T-helper 1 cell treated with Interleukin-12 subunit alpha and Interleukin-12 subunit beta and Interleukin-4 antibody, amounts not matched to agents 30 μg/mL and 1 μg/mL, for 36 hours (primary cell): ENCODE measurements at regions not wholly inside any gene's neighbourhood (a gene's known extent, or its start where the extent isn't known, plus 50 kb on each side); places are given as distances from the start of the nearest gene placed in this dataset.

ENCODE experiments used
- H3K27ac Mint-ChIP-seq: one replicate; pipeline ENCODE4 v1.8.0; 2021; ENCODE audit warnings: mild to moderate bottlenecking, mixed read lengths
- H3K27me3 Mint-ChIP-seq: one replicate; pipeline ENCODE4 v1.8.0; 2021; ENCODE audit warnings: low read depth, mixed read lengths
- H3K36me3 Mint-ChIP-seq: one replicate; pipeline ENCODE4 v1.8.0; 2021; ENCODE audit warnings: low read depth, mixed read lengths
- H3K4me1 Mint-ChIP-seq: one replicate; pipeline ENCODE4 v1.8.0; 2021; ENCODE audit warnings: low read depth, mixed read lengths
- H3K4me3 Mint-ChIP-seq: one replicate; pipeline ENCODE4 v1.8.0; 2021; ENCODE audit warnings: mild to moderate bottlenecking, moderate library complexity, mixed read lengths
- H3K9me3 Mint-ChIP-seq: one replicate; pipeline ENCODE4 v1.8.0; 2021; ENCODE audit warnings: mixed read lengths

- no peak overlapping the region for H3K4me3 Mint-ChIP-seq
- peaks cover 7% of the 10 kb centered on the region for H3K36me3 Mint-ChIP-seq
- H3K27me3 Mint-ChIP-seq = no peaks in the 10 kb centered on the region
- no peaks in the 10 kb centered on the region for H3K9me3 Mint-ChIP-seq
- no peak overlapping the region for H3K27ac Mint-ChIP-seq
- peaks cover 20% of the 10 kb centered on the region for H3K4me1 Mint-ChIP-seq
Observed at GRCh38 chr14:100405760-100406455, 82.8 kb downstream of the SLC25A47 start.

- H3K27me3 Mint-ChIP-seq = no peaks in the 10 kb centered on the region
- peaks cover 20% of the 10 kb centered on the region for H3K4me1 Mint-ChIP-seq
- peak overlapping the region; percentile 77 for H3K27ac Mint-ChIP-seq
- H3K36me3 Mint-ChIP-seq = peaks cover 5% of the 10 kb centered on the region
- no peaks in the 10 kb centered on the region for H3K9me3 Mint-ChIP-seq
- H3K4me3 Mint-ChIP-seq = peak overlapping the region; percentile 38
Observed at GRCh38 chr14:100406505-100407131, 83.5 kb downstream of the SLC25A47 start.

- peaks cover 5% of the 10 kb centered on the region for H3K36me3 Mint-ChIP-seq
- no peaks in the 10 kb centered on the region for H3K9me3 Mint-ChIP-seq
- H3K27ac Mint-ChIP-seq = no peak overlapping the region
- H3K4me1 Mint-ChIP-seq = peaks cover 20% of the 10 kb centered on the region
- H3K4me3 Mint-ChIP-seq = no peak overlapping the region
- no peaks in the 10 kb centered on the region for H3K27me3 Mint-ChIP-seq
Observed at GRCh38 chr14:100407376-100408102, 84.4 kb downstream of the SLC25A47 start.

GRCh38 chr14:100408350-100409002 is 85.3 kb downstream of the SLC25A47 start:
- Mint-ChIP-seq H3K4me3 (no peak overlapping the region), H3K4me1 (peaks cover 20% of the 10 kb centered on the region), H3K27me3 (no peaks in the 10 kb centered on the region), H3K9me3 (no peaks in the 10 kb centered on the region), H3K27ac (no peak overlapping the region), H3K36me3 (peaks cover 5% of the 10 kb centered on the region)

GRCh38 chr14:100409003-100409360 is 85.8 kb downstream of the SLC25A47 start:
- H3K4me3 Mint-ChIP-seq = no peak overlapping the region
- H3K9me3 Mint-ChIP-seq = no peaks in the 10 kb centered on the region
- peaks cover 5% of the 10 kb centered on the region for H3K36me3 Mint-ChIP-seq
- H3K27ac Mint-ChIP-seq = no peak overlapping the region
- no peaks in the 10 kb centered on the region for H3K27me3 Mint-ChIP-seq
- H3K4me1 Mint-ChIP-seq = peaks cover 20% of the 10 kb centered on the region

GRCh38 chr14:100409651-100410050 is 86.5 kb downstream of the SLC25A47 start:
- no peak overlapping the region for H3K4me3 Mint-ChIP-seq
- H3K9me3 Mint-ChIP-seq = no peaks in the 10 kb centered on the region
- H3K36me3 Mint-ChIP-seq = peaks cover 4% of the 10 kb centered on the region
- H3K4me1 Mint-ChIP-seq = peaks cover 18% of the 10 kb centered on the region
- H3K27me3 Mint-ChIP-seq = no peaks in the 10 kb centered on the region
- no peak overlapping the region for H3K27ac Mint-ChIP-seq

GRCh38 chr14:100410056-100410565 is 87.0 kb downstream of the SLC25A47 start:
- H3K27me3 Mint-ChIP-seq = no peaks in the 10 kb centered on the region
- no peaks in the 10 kb centered on the region for H3K9me3 Mint-ChIP-seq
- H3K36me3 Mint-ChIP-seq = peaks cover 2% of the 10 kb centered on the region
- no peak overlapping the region for H3K27ac Mint-ChIP-seq
- H3K4me3 Mint-ChIP-seq = no peak overlapping the region
- H3K4me1 Mint-ChIP-seq = peaks cover 15% of the 10 kb centered on the region

GRCh38 chr14:100413699-100414098 is 90.6 kb downstream of the SLC25A47 start:
- H3K9me3 Mint-ChIP-seq = no peaks in the 10 kb centered on the region
- H3K27me3 Mint-ChIP-seq = no peaks in the 10 kb centered on the region
- H3K27ac Mint-ChIP-seq = no peak overlapping the region
- H3K4me3 Mint-ChIP-seq = no peak overlapping the region
- no peaks in the 10 kb centered on the region for H3K36me3 Mint-ChIP-seq
- no peaks in the 10 kb centered on the region for H3K4me1 Mint-ChIP-seq

GRCh38 chr14:100415226-100415625 is 92.1 kb downstream of the SLC25A47 start:
- no peak overlapping the region for H3K4me3 Mint-ChIP-seq
- no peaks in the 10 kb centered on the region for H3K9me3 Mint-ChIP-seq
- H3K4me1 Mint-ChIP-seq = no peaks in the 10 kb centered on the region
- no peak overlapping the region for H3K27ac Mint-ChIP-seq
- H3K36me3 Mint-ChIP-seq = no peaks in the 10 kb centered on the region
- no peaks in the 10 kb centered on the region for H3K27me3 Mint-ChIP-seq

GRCh38 chr14:100416081-100416680 is 93.0 kb downstream of the SLC25A47 start:
- Mint-ChIP-seq H3K4me3 (no peak overlapping the region), H3K9me3 (no peaks in the 10 kb centered on the region)

GRCh38 chr14:100416921-100417860 is 94.1 kb downstream of the SLC25A47 start:
- H3K4me3 Mint-ChIP-seq = no peak overlapping the region
- H3K27ac Mint-ChIP-seq = no peak overlapping the region
- no peaks in the 10 kb centered on the region for H3K9me3 Mint-ChIP-seq
- peaks cover 2% of the 10 kb centered on the region for H3K4me1 Mint-ChIP-seq
- no peaks in the 10 kb centered on the region for H3K27me3 Mint-ChIP-seq
- H3K36me3 Mint-ChIP-seq = no peaks in the 10 kb centered on the region

More at GRCh38 chr14:100416081-100416680, 93.0 kb downstream of the SLC25A47 start:
- no peaks in the 10 kb centered on the region for H3K4me1 Mint-ChIP-seq
- H3K27ac Mint-ChIP-seq = peak overlapping the region; percentile 46
- no peaks in the 10 kb centered on the region for H3K27me3 Mint-ChIP-seq
- no peaks in the 10 kb centered on the region for H3K36me3 Mint-ChIP-seq

GRCh38 chr14:100419856-100420255 is 96.7 kb downstream of the SLC25A47 start:
- Mint-ChIP-seq H3K27me3 (no peaks in the 10 kb centered on the region), H3K36me3 (no peaks in the 10 kb centered on the region), H3K9me3 (no peaks in the 10 kb centered on the region), H3K4me3 (no peak overlapping the region), H3K4me1 (peaks cover 4% of the 10 kb centered on the region), H3K27ac (no peak overlapping the region)

- Mint-ChIP-seq H3K4me1 (peaks cover 8% of the 10 kb centered on the region), H3K36me3 (no peaks in the 10 kb centered on the region), H3K4me3 (no peak overlapping the region), H3K9me3 (no peaks in the 10 kb centered on the region), H3K27ac (no peak overlapping the region), H3K27me3 (no peaks in the 10 kb centered on the region)
Observed at GRCh38 chr14:100421756-100422470, 98.8 kb downstream of the SLC25A47 start.
